ENCODE measurements at regions not wholly inside any gene's neighbourhood (a gene's known extent, or its start where the extent isn't known, plus 50 kb on each side); places are given as distances from the start of the nearest gene placed in this dataset.
"Not testable (repeated sequence)": the region's sequence is repeated elsewhere in the genome, so short reads cannot be mapped to it uniquely, and the experiment has no call there.

DNA sequence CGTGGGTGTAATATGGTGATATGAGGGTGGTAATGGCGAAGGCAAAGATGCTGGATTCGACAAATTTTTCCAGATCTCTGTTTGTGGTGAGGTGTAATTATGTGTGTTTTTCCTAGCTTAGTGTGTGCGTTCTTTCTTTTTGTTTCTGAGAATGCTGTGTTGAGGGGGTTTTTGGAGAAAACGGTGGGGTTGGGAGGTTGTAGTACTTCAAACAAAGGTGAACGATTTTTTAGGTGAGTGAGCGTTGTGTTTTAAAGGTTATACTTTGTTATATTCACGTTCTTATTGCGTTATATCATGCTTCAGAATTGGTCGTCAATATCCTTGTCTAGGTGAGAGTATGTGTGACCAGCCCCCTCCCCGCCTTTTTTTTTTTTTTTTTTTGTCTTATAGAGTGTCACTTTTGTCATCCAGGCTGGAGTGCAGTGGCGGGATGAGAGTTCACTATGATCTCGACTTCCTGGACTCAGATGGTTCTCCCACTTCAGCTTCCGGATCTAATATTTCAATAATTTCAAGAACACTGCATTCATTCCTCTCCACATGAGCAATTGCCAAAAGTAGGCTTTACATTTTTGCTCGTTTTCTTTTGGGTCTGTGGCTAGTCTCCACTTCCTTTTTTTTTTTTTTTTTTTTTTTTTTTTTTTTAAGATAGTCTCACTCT, 82.2 kb upstream of the RNU2-1 start:
- DNase-seq, result no peak

DNA sequence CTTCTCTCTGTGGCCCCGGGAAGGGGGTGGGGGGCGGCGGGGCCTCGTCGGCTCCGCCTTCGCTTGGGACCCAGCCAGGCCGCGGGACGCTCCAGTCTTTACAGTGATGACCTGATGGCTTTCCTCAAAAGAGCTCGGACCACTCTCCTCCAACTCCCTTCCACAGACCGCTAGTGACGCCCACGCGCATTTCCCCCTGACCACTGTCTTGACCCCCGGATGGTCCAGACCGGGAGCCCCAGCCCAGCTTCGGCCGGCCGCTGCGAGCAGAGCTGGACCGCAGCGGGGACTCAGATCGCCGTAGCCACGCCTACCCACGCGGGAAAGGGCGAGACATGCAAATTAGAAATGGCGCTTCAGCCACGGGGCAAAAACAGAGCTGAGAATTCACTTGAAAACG, 81.6 kb upstream of the RNU2-1 start:
- DNase-seq, result no peak

DNA sequence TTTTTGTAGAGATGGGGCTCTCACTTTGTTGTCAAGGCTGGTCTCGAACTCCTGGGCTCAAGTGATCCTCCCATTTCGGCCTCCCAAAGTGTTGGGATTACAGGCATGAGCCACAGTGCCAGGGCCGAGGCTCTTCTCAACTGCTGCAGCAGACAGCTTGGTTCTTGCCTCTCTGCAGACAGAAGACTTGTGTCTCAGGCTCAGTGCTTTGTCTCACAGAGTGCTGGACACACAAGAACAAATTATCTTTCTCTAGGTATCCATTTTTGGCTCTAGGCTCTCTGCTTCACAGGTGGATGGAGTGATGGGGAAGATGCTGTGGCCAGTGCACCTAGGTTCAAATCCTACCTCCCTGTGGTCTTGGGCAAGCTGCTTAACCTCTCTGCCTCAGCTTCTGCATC, 80.8 kb upstream of the RNU2-1 start:
- no peak for DNase-seq

DNA sequence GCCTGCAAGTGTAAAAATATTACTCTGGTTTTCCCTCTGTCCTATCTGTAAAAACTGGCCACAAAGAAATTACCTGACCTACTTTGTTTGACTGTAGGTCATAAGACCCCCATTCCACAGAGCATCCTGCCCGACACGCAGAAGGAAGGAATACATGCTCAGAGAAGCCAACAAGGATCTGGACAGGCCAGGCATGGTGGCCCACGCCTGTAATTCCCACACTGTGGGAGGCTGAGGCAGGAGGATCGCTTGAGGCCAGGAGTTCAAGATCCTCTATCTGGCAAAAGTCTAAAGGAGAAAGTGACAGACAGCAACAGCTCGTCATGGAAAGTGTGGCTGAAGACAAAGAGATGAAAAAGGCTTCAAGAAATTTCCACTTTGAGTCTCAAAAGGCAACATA, 78.2 kb upstream of the RNU2-1 start:
- DNase-seq, result no peak

DNA sequence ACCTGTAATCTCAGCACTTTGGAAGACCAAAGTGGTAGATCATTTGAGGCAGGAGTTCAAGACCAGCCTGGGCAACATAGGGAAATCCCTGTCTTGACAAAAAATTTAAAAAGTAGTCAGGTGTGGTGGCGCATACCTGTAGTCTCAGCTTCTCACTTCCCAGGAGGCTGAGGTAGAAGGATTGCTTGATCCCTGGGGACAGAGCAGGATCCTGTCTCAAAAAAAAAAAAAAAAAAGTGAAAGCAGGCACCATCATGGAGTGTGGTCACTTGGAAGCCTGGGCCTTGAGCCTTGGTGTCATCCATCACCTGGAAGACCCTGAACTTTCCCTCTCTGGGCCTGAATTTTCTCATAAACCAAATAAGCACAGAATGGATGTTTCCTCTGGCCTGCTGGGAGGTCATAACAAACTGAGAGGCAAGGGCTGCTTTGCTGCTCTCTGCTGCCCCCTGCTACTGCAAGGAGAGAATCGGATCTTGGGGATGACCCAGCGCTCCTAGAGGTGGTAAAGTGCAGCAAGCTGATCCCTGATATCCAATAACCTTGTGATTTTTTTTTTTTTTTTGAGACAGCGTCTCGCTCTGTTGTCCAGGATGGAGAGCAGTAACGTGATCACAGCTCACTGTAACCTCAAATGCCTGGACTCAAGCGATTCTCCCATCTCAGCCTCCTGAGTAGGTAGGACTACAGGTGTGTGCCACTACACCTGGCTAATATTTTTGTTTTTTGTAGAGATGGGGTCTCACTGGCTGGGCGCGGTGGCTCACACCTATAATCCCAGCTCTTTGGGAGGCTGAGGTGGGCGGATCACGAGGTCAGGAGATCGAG, 75.9 kb upstream of the RNU2-1 start:
- no peak for DNase-seq

DNA sequence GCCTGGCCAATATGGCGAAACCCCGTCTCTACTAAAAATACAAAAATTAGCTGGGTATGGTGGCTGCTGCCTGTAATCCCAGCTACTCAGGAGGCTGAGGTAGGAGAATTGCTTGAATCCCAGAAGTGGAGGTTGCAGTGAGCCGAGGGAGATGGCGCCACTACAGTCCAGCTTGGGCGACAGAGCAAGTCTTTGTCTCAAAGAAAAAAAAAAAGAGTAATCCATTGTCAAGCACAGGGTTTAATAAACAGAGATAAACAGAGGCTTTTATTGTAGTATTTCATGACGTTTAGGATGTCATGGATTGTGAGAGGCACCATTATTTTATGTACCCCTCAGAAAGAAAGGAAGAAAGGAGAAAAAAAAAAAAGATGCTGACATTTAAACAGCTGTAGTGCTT, 75.2 kb upstream of the RNU2-1 start:
- no peak for DNase-seq

DNA sequence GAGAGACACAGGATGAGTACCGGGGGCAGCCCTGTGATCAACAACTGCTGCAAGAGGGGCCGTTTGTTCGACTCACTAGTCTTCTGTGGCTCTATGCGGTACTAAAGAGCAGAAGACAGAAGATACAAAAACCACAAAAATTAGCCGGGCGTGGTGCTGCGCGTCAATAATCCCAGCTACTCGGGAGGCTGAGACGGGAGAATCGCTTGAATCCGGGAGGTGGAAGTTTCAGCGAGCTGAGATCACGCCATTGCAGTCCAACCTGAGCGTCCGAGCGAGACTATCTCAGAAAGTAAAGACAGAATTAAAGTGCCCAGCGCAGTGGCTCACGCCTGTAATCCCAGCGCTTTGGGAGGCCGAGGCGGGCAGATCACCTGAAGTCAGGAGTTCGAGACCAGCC, 71.0 kb upstream of the RNU2-1 start:
- not testable (repeated sequence) for DNase-seq

DNA sequence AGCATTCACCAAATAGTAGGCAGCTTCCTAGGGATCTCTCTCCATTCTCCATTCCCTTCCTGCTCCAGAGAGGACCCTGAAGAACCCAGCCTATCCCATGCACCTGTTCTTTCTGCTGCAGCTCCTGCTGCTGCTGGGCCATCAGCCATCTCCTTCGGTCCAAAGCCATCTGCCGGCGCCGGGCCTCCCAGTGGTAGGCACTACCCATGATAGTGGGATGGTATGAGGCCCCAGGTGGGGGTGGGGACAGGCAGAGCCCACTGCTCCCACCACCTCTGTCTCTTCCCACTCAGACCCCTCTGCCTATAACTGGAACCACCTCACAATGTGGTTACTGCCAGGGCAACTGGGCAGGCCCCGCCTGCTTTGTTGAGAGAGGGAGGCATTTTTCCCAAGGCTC, 69.3 kb upstream of the RNU2-1 start:
- not testable (repeated sequence) for DNase-seq

DNA sequence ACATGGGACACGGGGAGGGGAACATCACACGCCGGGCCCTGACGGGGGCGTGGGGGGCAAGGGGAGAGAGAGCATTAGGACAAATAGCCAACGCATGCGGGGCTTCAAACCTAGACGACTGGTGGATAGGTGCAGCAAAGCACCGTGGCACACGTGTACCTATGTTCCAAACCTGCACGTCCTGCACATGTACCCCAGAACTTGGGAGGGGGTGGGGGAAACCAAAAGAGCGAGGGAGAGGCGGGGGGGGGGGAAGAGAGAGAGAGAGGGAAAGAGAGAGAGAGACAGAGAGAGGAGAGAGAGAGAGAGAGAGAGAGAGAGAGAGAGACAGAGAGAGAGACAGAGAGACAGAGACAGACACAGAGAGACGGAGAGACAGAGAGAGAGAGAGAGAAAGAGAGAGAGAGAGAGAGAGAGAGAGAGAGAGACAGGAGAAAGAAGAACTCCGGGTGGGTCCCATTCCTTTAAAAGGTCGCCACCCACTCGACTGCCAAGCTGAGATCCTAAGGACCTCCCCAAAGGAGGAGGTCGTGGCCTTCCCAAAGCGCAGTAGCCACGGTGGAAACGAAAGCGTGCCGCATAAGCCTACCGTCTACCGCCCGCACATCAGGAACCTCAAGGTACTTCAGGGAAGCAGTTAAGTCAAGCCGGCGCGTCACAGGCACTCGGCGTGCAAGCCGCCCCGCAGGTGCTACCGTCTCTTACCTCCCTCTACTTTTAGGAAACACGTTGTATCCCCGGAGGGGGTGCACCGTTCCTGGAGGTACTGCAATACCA, 65.7 kb upstream of the RNU2-1 start:
- not testable (repeated sequence) for DNase-seq

DNA sequence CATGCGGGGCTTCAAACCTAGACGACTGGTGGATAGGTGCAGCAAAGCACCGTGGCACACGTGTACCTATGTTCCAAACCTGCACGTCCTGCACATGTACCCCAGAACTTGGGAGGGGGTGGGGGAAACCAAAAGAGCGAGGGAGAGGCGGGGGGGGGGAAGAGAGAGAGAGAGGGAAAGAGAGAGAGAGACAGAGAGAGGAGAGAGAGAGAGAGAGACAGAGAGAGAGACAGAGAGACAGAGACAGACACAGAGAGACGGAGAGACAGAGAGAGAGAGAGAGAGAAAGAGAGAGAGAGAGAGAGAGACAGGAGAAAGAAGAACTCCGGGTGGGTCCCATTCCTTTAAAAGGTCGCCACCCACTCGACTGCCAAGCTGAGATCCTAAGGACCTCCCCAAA, 55.9 kb upstream of the RNU2-1 start:
- not testable (repeated sequence) for DNase-seq

DNA sequence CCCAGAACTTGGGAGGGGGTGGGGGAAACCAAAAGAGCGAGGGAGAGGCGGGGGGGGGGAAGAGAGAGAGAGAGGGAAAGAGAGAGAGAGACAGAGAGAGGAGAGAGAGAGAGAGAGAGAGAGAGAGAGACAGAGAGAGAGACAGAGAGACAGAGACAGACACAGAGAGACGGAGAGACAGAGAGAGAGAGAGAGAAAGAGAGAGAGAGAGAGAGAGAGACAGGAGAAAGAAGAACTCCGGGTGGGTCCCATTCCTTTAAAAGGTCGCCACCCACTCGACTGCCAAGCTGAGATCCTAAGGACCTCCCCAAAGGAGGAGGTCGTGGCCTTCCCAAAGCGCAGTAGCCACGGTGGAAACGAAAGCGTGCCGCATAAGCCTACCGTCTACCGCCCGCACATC, 49.8 kb upstream of the RNU2-1 start:
- DNase-seq, result not testable (repeated sequence)
